ENCODE measurements at regions not wholly inside any gene's neighbourhood (a gene's known extent, or its start where the extent isn't known, plus 50 kb on each side); places are given as distances from the start of the nearest gene placed in this dataset.

GRCh38 chr3:166127969-166128368 lies 290.7 kb upstream of the BCHE start:
- H3K27me3 ChIP-seq (ENCODE audit: insufficient read depth, low read length, poor library complexity, severe bottlenecking), result no peaks in the 10 kb centered on the region
- CTCF ChIA-PET, result no interaction called here
- no peak overlapping the region for H3K4me3 ChIP-seq (ENCODE audit: low read length)
- H3K4me1 Mint-ChIP-seq, result no peaks in the 10 kb centered on the region
- H3K4me3 Mint-ChIP-seq, result no peak overlapping the region
- H3K36me3 ChIP-seq (ENCODE audit: insufficient read depth, low read length), result no peaks in the 10 kb centered on the region
- H3K27ac ChIP-seq (ENCODE audit: low read depth, low read length), result no peak overlapping the region
- H3K27ac Mint-ChIP-seq, result no peak overlapping the region
- no peak for DNase-seq
- no peaks in the 10 kb centered on the region for H3K36me3 Mint-ChIP-seq
- POLR2A ChIA-PET, result no interaction called here
- no peaks in the 10 kb centered on the region for H3K9me3 ChIP-seq (ENCODE audit: low read length)
- H3K27me3 Mint-ChIP-seq, result no peaks in the 10 kb centered on the region
- H3K4me1 ChIP-seq (ENCODE audit: insufficient read depth, low read length), result no peaks in the 10 kb centered on the region
- H3K9me3 Mint-ChIP-seq, result peaks cover 3 to 37% (median 16%) of the 10 kb centered on the region in 5 donors

- peak in 1 of 5 donors; percentile 0 for DNase-seq
- Histone ChIP-seq H3K4me3 (ENCODE audit: low read length) (no peak overlapping the region), H3K27me3 (ENCODE audit: insufficient read depth, low read length, poor library complexity, severe bottlenecking) (no peaks in the 10 kb centered on the region), H3K4me1 (ENCODE audit: insufficient read depth, low read length) (no peaks in the 10 kb centered on the region), H3K9me3 (ENCODE audit: low read length) (no peaks in the 10 kb centered on the region), H3K27ac (ENCODE audit: low read depth, low read length) (no peak overlapping the region), H3K36me3 (ENCODE audit: insufficient read depth, low read length) (no peaks in the 10 kb centered on the region)
- Mint-ChIP-seq H3K27ac (no peak overlapping the region), H3K36me3 (no peaks in the 10 kb centered on the region), H3K4me1 (no peaks in the 10 kb centered on the region), H3K27me3 (no peaks in the 10 kb centered on the region), H3K9me3 (peaks cover 3 to 28% (median 9%) of the 10 kb centered on the region in 5 donors), H3K4me3 (no peak overlapping the region)
- CTCF ChIA-PET, result no interaction called here
- POLR2A ChIA-PET, result no interaction called here
Measured at GRCh38 chr3:166125179-166125578, 288.0 kb upstream of the BCHE start.

- Histone ChIP-seq H3K9me3 (ENCODE audit: low read length) (no peaks in the 10 kb centered on the region), H3K4me3 (ENCODE audit: low read length) (no peak overlapping the region), H3K27me3 (ENCODE audit: insufficient read depth, low read length, poor library complexity, severe bottlenecking) (no peaks in the 10 kb centered on the region), H3K4me1 (ENCODE audit: insufficient read depth, low read length) (no peaks in the 10 kb centered on the region), H3K36me3 (ENCODE audit: insufficient read depth, low read length) (no peaks in the 10 kb centered on the region), H3K27ac (ENCODE audit: low read depth, low read length) (no peak overlapping the region)
- peaks cover 3 to 31% (median 8%) of the 10 kb centered on the region in 5 donors for H3K9me3 Mint-ChIP-seq
- no peak for DNase-seq
- H3K27ac Mint-ChIP-seq, result no peak overlapping the region
- no peak overlapping the region for H3K4me3 Mint-ChIP-seq
- POLR2A ChIA-PET, result no interaction called here
- no peaks in the 10 kb centered on the region for H3K4me1 Mint-ChIP-seq
- no peaks in the 10 kb centered on the region for H3K27me3 Mint-ChIP-seq
- H3K36me3 Mint-ChIP-seq, result no peaks in the 10 kb centered on the region
- CTCF ChIA-PET, result no interaction called here
Measured at GRCh38 chr3:166123576-166123975, 286.4 kb upstream of the BCHE start.

GRCh38 chr3:166123088-166123487 lies 285.9 kb upstream of the BCHE start:
- Mint-ChIP-seq H3K27ac (no peak overlapping the region), H3K36me3 (no peaks in the 10 kb centered on the region), H3K27me3 (no peaks in the 10 kb centered on the region), H3K4me3 (no peak overlapping the region), H3K9me3 (peaks cover 3 to 28% (median 8%) of the 10 kb centered on the region in 5 donors), H3K4me1 (no peaks in the 10 kb centered on the region)
- no peaks in the 10 kb centered on the region for H3K4me1 ChIP-seq (ENCODE audit: insufficient read depth, low read length)
- no peak overlapping the region for H3K27ac ChIP-seq (ENCODE audit: low read depth, low read length)
- DNase-seq, result no peak
- ChIA-PET POLR2A (no interaction called here), CTCF (no interaction called here)
- H3K36me3 ChIP-seq (ENCODE audit: insufficient read depth, low read length), result no peaks in the 10 kb centered on the region
- H3K27me3 ChIP-seq (ENCODE audit: insufficient read depth, low read length, poor library complexity, severe bottlenecking), result no peaks in the 10 kb centered on the region
- no peak overlapping the region for H3K4me3 ChIP-seq (ENCODE audit: low read length)
- no peaks in the 10 kb centered on the region for H3K9me3 ChIP-seq (ENCODE audit: low read length)

- Mint-ChIP-seq H3K4me3 (no peak overlapping the region), H3K4me1 (no peaks in the 10 kb centered on the region), H3K27ac (no peak overlapping the region), H3K36me3 (no peaks in the 10 kb centered on the region), H3K9me3 (peaks cover 2 to 22% (median 8%) of the 10 kb centered on the region in 5 donors), H3K27me3 (no peaks in the 10 kb centered on the region)
- Histone ChIP-seq H3K27ac (ENCODE audit: low read depth, low read length) (no peak overlapping the region), H3K27me3 (ENCODE audit: insufficient read depth, low read length, poor library complexity, severe bottlenecking) (no peaks in the 10 kb centered on the region), H3K36me3 (ENCODE audit: insufficient read depth, low read length) (no peaks in the 10 kb centered on the region), H3K4me1 (ENCODE audit: insufficient read depth, low read length) (no peaks in the 10 kb centered on the region), H3K4me3 (ENCODE audit: low read length) (no peak overlapping the region), H3K9me3 (ENCODE audit: low read length) (no peaks in the 10 kb centered on the region)
- ChIA-PET CTCF (no interaction called here), POLR2A (no interaction called here)
- DNase-seq, result no peak
Measured at GRCh38 chr3:166118049-166118448, 280.8 kb upstream of the BCHE start.

GRCh38 chr3:166114448-166114847 lies 277.2 kb upstream of the BCHE start:
- Mint-ChIP-seq H3K9me3 (peaks cover 3 to 14% (median 4%) of the 10 kb centered on the region in 5 donors), H3K4me1 (no peaks in the 10 kb centered on the region), H3K36me3 (no peaks in the 10 kb centered on the region), H3K27ac (no peak overlapping the region), H3K27me3 (no peaks in the 10 kb centered on the region), H3K4me3 (no peak overlapping the region)
- Histone ChIP-seq H3K27me3 (ENCODE audit: insufficient read depth, low read length, poor library complexity, severe bottlenecking) (no peaks in the 10 kb centered on the region), H3K36me3 (ENCODE audit: insufficient read depth, low read length) (no peaks in the 10 kb centered on the region), H3K9me3 (ENCODE audit: low read length) (no peaks in the 10 kb centered on the region), H3K4me1 (ENCODE audit: insufficient read depth, low read length) (no peaks in the 10 kb centered on the region), H3K4me3 (ENCODE audit: low read length) (no peak overlapping the region), H3K27ac (ENCODE audit: low read depth, low read length) (no peak overlapping the region)
- DNase-seq, result no peak
- ChIA-PET POLR2A (no interaction called here), CTCF (no interaction called here)

GRCh38 chr3:166111562-166111961 lies 274.3 kb upstream of the BCHE start:
- H3K36me3 Mint-ChIP-seq, result no peaks in the 10 kb centered on the region
- H3K9me3 Mint-ChIP-seq, result peaks cover 3 to 16% (median 6%) of the 10 kb centered on the region in 5 donors
- ChIA-PET POLR2A (no interaction called here), CTCF (no interaction called here)
- H3K4me1 Mint-ChIP-seq, result no peaks in the 10 kb centered on the region
- no peak overlapping the region for H3K27ac Mint-ChIP-seq
- Histone ChIP-seq H3K9me3 (ENCODE audit: low read length) (no peaks in the 10 kb centered on the region), H3K4me3 (ENCODE audit: low read length) (no peak overlapping the region), H3K4me1 (ENCODE audit: insufficient read depth, low read length) (no peaks in the 10 kb centered on the region), H3K36me3 (ENCODE audit: insufficient read depth, low read length) (no peaks in the 10 kb centered on the region), H3K27ac (ENCODE audit: low read depth, low read length) (no peak overlapping the region), H3K27me3 (ENCODE audit: insufficient read depth, low read length, poor library complexity, severe bottlenecking) (no peaks in the 10 kb centered on the region)
- H3K4me3 Mint-ChIP-seq, result no peak overlapping the region
- H3K27me3 Mint-ChIP-seq, result no peaks in the 10 kb centered on the region
- no peak for DNase-seq

GRCh38 chr3:166110102-166110501 lies 272.9 kb upstream of the BCHE start:
- no peaks in the 10 kb centered on the region for H3K36me3 ChIP-seq (ENCODE audit: insufficient read depth, low read length)
- H3K4me3 ChIP-seq (ENCODE audit: low read length), result no peak overlapping the region
- POLR2A ChIA-PET, result no interaction called here
- CTCF ChIA-PET, result no interaction called here
- Mint-ChIP-seq H3K27ac (no peak overlapping the region), H3K27me3 (no peaks in the 10 kb centered on the region), H3K4me1 (no peaks in the 10 kb centered on the region), H3K9me3 (peaks cover 3 to 16% (median 7%) of the 10 kb centered on the region in 5 donors), H3K36me3 (no peaks in the 10 kb centered on the region), H3K4me3 (no peak overlapping the region)
- DNase-seq, result no peak
- no peak overlapping the region for H3K27ac ChIP-seq (ENCODE audit: low read depth, low read length)
- no peaks in the 10 kb centered on the region for H3K27me3 ChIP-seq (ENCODE audit: insufficient read depth, low read length, poor library complexity, severe bottlenecking)
- H3K4me1 ChIP-seq (ENCODE audit: insufficient read depth, low read length), result no peaks in the 10 kb centered on the region
- no peaks in the 10 kb centered on the region for H3K9me3 ChIP-seq (ENCODE audit: low read length)

- peaks cover 0 to 19% (median 4%) of the 10 kb centered on the region in 5 donors for H3K9me3 Mint-ChIP-seq
- H3K9me3 ChIP-seq (ENCODE audit: low read length), result no peaks in the 10 kb centered on the region
- H3K4me3 ChIP-seq (ENCODE audit: low read length), result no peak overlapping the region
- no peaks in the 10 kb centered on the region for H3K36me3 Mint-ChIP-seq
- DNase-seq, result no peak
- ChIA-PET POLR2A (no interaction called here), CTCF (no interaction called here)
- H3K27ac ChIP-seq (ENCODE audit: low read depth, low read length), result no peak overlapping the region
- H3K27me3 ChIP-seq (ENCODE audit: insufficient read depth, low read length, poor library complexity, severe bottlenecking), result no peaks in the 10 kb centered on the region
- H3K4me1 ChIP-seq (ENCODE audit: insufficient read depth, low read length), result no peaks in the 10 kb centered on the region
- no peaks in the 10 kb centered on the region for H3K4me1 Mint-ChIP-seq
- no peaks in the 10 kb centered on the region for H3K36me3 ChIP-seq (ENCODE audit: insufficient read depth, low read length)
- H3K4me3 Mint-ChIP-seq, result no peak overlapping the region
- H3K27ac Mint-ChIP-seq, result no peak overlapping the region
- no peaks in the 10 kb centered on the region for H3K27me3 Mint-ChIP-seq
Measured at GRCh38 chr3:166104938-166105337, 267.7 kb upstream of the BCHE start.

All from CD8-positive, alpha-beta memory T cell (primary cell).